Right cardiac atrium (tissue), 5 donors: ENCODE measurements at regions not wholly inside any gene's neighbourhood (a gene's known extent, or its start where the extent isn't known, plus 50 kb on each side); places are given as distances from the start of the nearest gene placed in this dataset.

ENCODE experiments used
- ATAC-seq, 2 donors: fragments of 200-7000 bp; cut with Tn5 transposase; one replicate each; pipeline versions ENCODE4 v1.8.0 to v1.9.1; 2020; ENCODE audit warnings: moderate library complexity in 2 of 2, mild to moderate bottlenecking in 1 of 2
- DNase-seq, 3 donors: peaks; one replicate each; pipeline ENCODE4 v3.0.0-alpha.2; 2020
- H3K27ac ChIP-seq: one replicate; pipeline ENCODE4 v1.5.1; 2013; ENCODE audit warnings: mild to moderate bottlenecking, low read length, control low read depth, moderate library complexity
- H3K27me3 ChIP-seq: one replicate; pipeline ENCODE4 v1.6.1; 2013; ENCODE audit not compliant: control insufficient read depth, insufficient read depth
- H3K4me1 ChIP-seq: one replicate; pipeline ENCODE4 v1.6.1; 2013; ENCODE audit warnings: low read length; ENCODE audit not compliant: control insufficient read depth, insufficient read depth
- H3K4me3 ChIP-seq: one replicate; pipeline ENCODE4 v1.5.1; 2013; ENCODE audit warnings: low read length, control low read depth
- H3K9me3 ChIP-seq: one replicate; pipeline ENCODE4 v1.6.1; 2013; ENCODE audit warnings: low read length; ENCODE audit not compliant: control insufficient read depth
- WGBS: extraction: QIAGEN DNeasy Blood & Tissue Kit; methylation state at CpG from one replicate; pipeline ENCODE4 v1.1.7; 2013; 5-methylcytosine and 5-hydroxymethylcytosine counted together
- intact Hi-C, 4 donors: fragments of 100-400 bp; cut with DNase I; formaldehyde crosslinking; loops; one replicate each; pipeline versions ENCODE4 v1.11.0 to v1.14.0; 2022 to 2023
- donor health status: healthy with polysubstance abuse.
- donor health status: DM: no; HTN: yes; CAD: no.
- donor health status: DM: no; HTN: no; CAD: no.
- donor health status: DM: no; HTN: yes; CAD: no; lungs with severe emphysema.
- donor health status: DM: yes; HTN: yes; CAD: no.

- 70% methylated on average over 7 of the region's 7 CpGs for WGBS
- Histone ChIP-seq H3K9me3 (no peaks in the 10 kb centered on the region), H3K27ac (no peak overlapping the region), H3K4me3 (no peak overlapping the region), H3K4me1 (peaks cover 5% of the 10 kb centered on the region), H3K27me3 (no peaks in the 10 kb centered on the region)
- intact Hi-C loops, result no loop called here
- ATAC-seq (no peak), DNase-seq (no peak)
Measured at GRCh38 chr11:126127284-126127845, 64.7 kb upstream of the CDON start.

- intact Hi-C loops, result no loop called here
- WGBS, result 72% methylated on average over 5 of the region's 5 CpGs
- Histone ChIP-seq H3K27ac (no peak overlapping the region), H3K4me3 (no peak overlapping the region), H3K9me3 (no peaks in the 10 kb centered on the region), H3K4me1 (peaks cover 3% of the 10 kb centered on the region), H3K27me3 (no peaks in the 10 kb centered on the region)
- ATAC-seq, result no peak
- DNase-seq, result peak in 1 of 3 donors; percentile 38
Measured at GRCh38 chr11:126124231-126124661, 61.6 kb upstream of the CDON start.

GRCh38 chr11:126123686-126124085 lies 61.0 kb upstream of the CDON start:
- Histone ChIP-seq H3K9me3 (no peaks in the 10 kb centered on the region), H3K27ac (no peak overlapping the region), H3K4me3 (no peak overlapping the region), H3K4me1 (peaks cover 3% of the 10 kb centered on the region), H3K27me3 (no peaks in the 10 kb centered on the region)
- WGBS, result 32% methylated on average over 2 of the region's 2 CpGs
- no peak for ATAC-seq
- intact Hi-C loops, result no loop called here
- DNase-seq, result no peak

- no peak overlapping the region for H3K4me3 ChIP-seq
- WGBS, result 72% methylated on average over 3 of the region's 3 CpGs
Measured at GRCh38 chr11:126122863-126123262, 60.2 kb upstream of the CDON start.

GRCh38 chr11:126121296-126121695 lies 58.6 kb upstream of the CDON start:
- H3K4me1 ChIP-seq, result no peaks in the 10 kb centered on the region
- no peak overlapping the region for H3K4me3 ChIP-seq
- DNase-seq (no peak), ATAC-seq (no peak)
- intact Hi-C loops, result no loop called here
- H3K9me3 ChIP-seq, result no peaks in the 10 kb centered on the region
- 88% methylated on average over 1 of the region's 1 CpG for WGBS
- H3K27me3 ChIP-seq, result no peaks in the 10 kb centered on the region
- no peak overlapping the region for H3K27ac ChIP-seq

More at GRCh38 chr11:126122863-126123262, 60.2 kb upstream of the CDON start:
- ATAC-seq, result no peak
- Histone ChIP-seq H3K4me1 (peaks cover 3% of the 10 kb centered on the region), H3K27me3 (no peaks in the 10 kb centered on the region), H3K9me3 (no peaks in the 10 kb centered on the region), H3K27ac (no peak overlapping the region)
- intact Hi-C loops, result loop anchor here in 1 of 4 donors (1.0 kb wide), 1 partner anchor 26 kb away; no protein-coding TSS in a partner anchor
- no peak for DNase-seq

GRCh38 chr11:126118806-126119205 lies 56.1 kb upstream of the CDON start:
- DNase-seq, result peak in 1 of 3 donors; percentile 59
- peaks cover 17% of the 10 kb centered on the region for H3K4me1 ChIP-seq
- H3K27me3 ChIP-seq, result no peaks in the 10 kb centered on the region
- intact Hi-C loops, result no loop called here
- no peak for ATAC-seq
- H3K4me3 ChIP-seq, result no peak overlapping the region
- WGBS, result 71% methylated on average over 10 of the region's 10 CpGs
- no peak overlapping the region for H3K27ac ChIP-seq
- H3K9me3 ChIP-seq, result no peaks in the 10 kb centered on the region

- intact Hi-C loops, result no loop called here
- Histone ChIP-seq H3K4me1 (peaks cover 30% of the 10 kb centered on the region), H3K27ac (peak overlapping the region; percentile 89), H3K27me3 (no peaks in the 10 kb centered on the region), H3K4me3 (no peak overlapping the region), H3K9me3 (no peaks in the 10 kb centered on the region)
- peak; percentile 81 to 83 for ATAC-seq
- WGBS, result 31% methylated on average over 14 of the region's 14 CpGs
- DNase-seq, result peak; percentile 80 to 89 (median 87)
Measured at GRCh38 chr11:126115816-126116331, 53.2 kb upstream of the CDON start.

- H3K9me3 ChIP-seq, result no peaks in the 10 kb centered on the region
- H3K27me3 ChIP-seq, result no peaks in the 10 kb centered on the region
- intact Hi-C loops, result no loop called here
- DNase-seq, result peak; percentile 81 to 93 (median 92)
- H3K27ac ChIP-seq, result peak overlapping the region; percentile 89
- H3K4me3 ChIP-seq, result no peak overlapping the region
- H3K4me1 ChIP-seq, result peaks cover 34% of the 10 kb centered on the region
- WGBS, result 27% methylated on average over 4 of the region's 4 CpGs
- peak; percentile 54 to 63 for ATAC-seq
Measured at GRCh38 chr11:126115127-126115495, 52.4 kb upstream of the CDON start.

- Histone ChIP-seq H3K27me3 (no peaks in the 10 kb centered on the region), H3K4me1 (peaks cover 34% of the 10 kb centered on the region), H3K4me3 (no peak overlapping the region), H3K9me3 (no peaks in the 10 kb centered on the region), H3K27ac (peak overlapping the region; percentile 89)
- WGBS, result 67% methylated on average over 6 of the region's 6 CpGs
- ATAC-seq (no peak), DNase-seq (peak in 1 of 3 donors; percentile 57)
- intact Hi-C loops, result no loop called here
Measured at GRCh38 chr11:126114486-126115126, 51.9 kb upstream of the CDON start.

- Histone ChIP-seq H3K27ac (peak overlapping the region; percentile 89), H3K4me3 (no peak overlapping the region), H3K9me3 (no peaks in the 10 kb centered on the region), H3K27me3 (no peaks in the 10 kb centered on the region), H3K4me1 (peaks cover 34% of the 10 kb centered on the region)
- WGBS, result 36% methylated on average over 4 of the region's 4 CpGs
- intact Hi-C loops, result no loop called here
- ATAC-seq (no peak), DNase-seq (peak in 1 of 3 donors; percentile 59)
Measured at GRCh38 chr11:126113963-126114362, 51.3 kb upstream of the CDON start.

- H3K4me1 ChIP-seq, result peaks cover 34% of the 10 kb centered on the region
Measured at GRCh38 chr11:126113515-126113957, 50.9 kb upstream of the CDON start.

More at GRCh38 chr11:126113515-126113957, 50.9 kb upstream of the CDON start:
- H3K9me3 ChIP-seq, result no peaks in the 10 kb centered on the region
- H3K27me3 ChIP-seq, result no peaks in the 10 kb centered on the region
- peak overlapping the region; percentile 89 for H3K27ac ChIP-seq
- no peak overlapping the region for H3K4me3 ChIP-seq
- 22% methylated on average over 7 of the region's 7 CpGs for WGBS
- ATAC-seq (peak; percentile 91 to 92), DNase-seq (peak; percentile 93 to 94 (median 93))
- intact Hi-C loops, result no loop called here
